Prostate gland (tissue), 2 donors: ENCODE measurements at regions not wholly inside any gene's neighbourhood (a gene's known extent, or its start where the extent isn't known, plus 50 kb on each side); places are given as distances from the start of the nearest gene placed in this dataset.
"Not testable (repeated sequence)": the region's sequence is repeated elsewhere in the genome, so short reads cannot be mapped to it uniquely, and the experiment has no call there.

Experiments used
- POLR2A ChIP-seq: fragments of 450-650 bp; IDR thresholded peaks from one replicate; pipeline ENCODE4 v1.6.1; 2016; ENCODE audit warnings: antibody characterized with exemption, mild to moderate bottlenecking
- POLR2AphosphoS5 ChIP-seq: sonication (generic); formaldehyde crosslinking; IDR thresholded peaks from one replicate; pipeline ENCODE4 v1.6.1; 2017; ENCODE audit warnings: antibody characterized with exemption
- TF ChIP-seq, protein P1 (sequence below), 4 experiments: fragments of 200-600 bp in 2 of 4; fragments of 450-650 bp in 2 of 4; sonication (generic) in 2 of 4; IDR thresholded peaks; 1 replicate in 3 of 4; 2 replicates in 1 of 4; pipeline ENCODE4 v1.5.1; 2016 to 2019; ENCODE audit warnings: antibody characterized with exemption in 4 of 4, mild to moderate bottlenecking in 2 of 4, moderate library complexity in 2 of 4

DNA sequence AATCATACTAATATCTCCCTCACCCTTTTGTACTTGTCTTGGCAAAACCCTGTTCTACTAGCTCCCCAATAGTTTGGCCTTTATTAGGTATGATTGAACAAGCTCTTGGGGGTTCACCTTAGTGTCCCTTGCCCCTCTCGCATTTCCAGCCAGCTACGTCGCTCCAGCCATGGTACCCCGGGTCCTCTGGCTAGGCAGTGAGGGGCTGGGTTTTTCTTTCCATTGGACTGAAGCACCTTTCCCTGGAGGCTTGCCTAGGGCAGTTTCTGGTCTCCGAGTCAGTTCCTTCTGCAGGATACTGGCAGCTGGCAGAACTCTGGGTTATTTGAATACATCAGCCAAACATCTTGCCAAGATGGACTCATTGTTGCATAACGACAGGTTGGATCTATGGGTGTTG is 76.3 kb upstream of the NBPF19 start:
- TF ChIP-seq, protein P1, sequence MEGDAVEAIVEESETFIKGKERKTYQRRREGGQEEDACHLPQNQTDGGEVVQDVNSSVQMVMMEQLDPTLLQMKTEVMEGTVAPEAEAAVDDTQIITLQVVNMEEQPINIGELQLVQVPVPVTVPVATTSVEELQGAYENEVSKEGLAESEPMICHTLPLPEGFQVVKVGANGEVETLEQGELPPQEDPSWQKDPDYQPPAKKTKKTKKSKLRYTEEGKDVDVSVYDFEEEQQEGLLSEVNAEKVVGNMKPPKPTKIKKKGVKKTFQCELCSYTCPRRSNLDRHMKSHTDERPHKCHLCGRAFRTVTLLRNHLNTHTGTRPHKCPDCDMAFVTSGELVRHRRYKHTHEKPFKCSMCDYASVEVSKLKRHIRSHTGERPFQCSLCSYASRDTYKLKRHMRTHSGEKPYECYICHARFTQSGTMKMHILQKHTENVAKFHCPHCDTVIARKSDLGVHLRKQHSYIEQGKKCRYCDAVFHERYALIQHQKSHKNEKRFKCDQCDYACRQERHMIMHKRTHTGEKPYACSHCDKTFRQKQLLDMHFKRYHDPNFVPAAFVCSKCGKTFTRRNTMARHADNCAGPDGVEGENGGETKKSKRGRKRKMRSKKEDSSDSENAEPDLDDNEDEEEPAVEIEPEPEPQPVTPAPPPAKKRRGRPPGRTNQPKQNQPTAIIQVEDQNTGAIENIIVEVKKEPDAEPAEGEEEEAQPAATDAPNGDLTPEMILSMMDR (IDR thresholded peaks at IDR 0.05) = not testable (repeated sequence)
- not testable (repeated sequence) for TF ChIP-seq POLR2A
- TF ChIP-seq POLR2AphosphoS5 = peak; percentile 26
